ENCODE measurements at regions not wholly inside any gene's neighbourhood (a gene's known extent, or its start where the extent isn't known, plus 50 kb on each side); places are given as distances from the start of the nearest gene placed in this dataset.

GRCh38 chr14:71424941-71425340 is 507.3 kb upstream of the RGS6 start:
- no peaks in the 10 kb centered on the region for H3K9me2 ChIP-seq (ENCODE audit: insufficient read depth, low read length)
- no peak overlapping the region for H3K4me2 ChIP-seq (ENCODE audit: low read length)
- TF ChIP-seq POLR2AphosphoS5 (IDR thresholded peaks at IDR 0.05), result no peak
- TF ChIP-seq EP300 (conservative IDR thresholded peaks at IDR 0.05; ENCODE audit: poor library complexity, severe bottlenecking), result no peak
- TF ChIP-seq REST (IDR thresholded peaks at IDR 0.05; ENCODE audit: borderline replicate concordance), result no peak
- TF ChIP-seq SMC3 (conservative IDR thresholded peaks at IDR 0.05; ENCODE audit: poor library complexity), result no peak
- TF ChIP-seq, protein P1, sequence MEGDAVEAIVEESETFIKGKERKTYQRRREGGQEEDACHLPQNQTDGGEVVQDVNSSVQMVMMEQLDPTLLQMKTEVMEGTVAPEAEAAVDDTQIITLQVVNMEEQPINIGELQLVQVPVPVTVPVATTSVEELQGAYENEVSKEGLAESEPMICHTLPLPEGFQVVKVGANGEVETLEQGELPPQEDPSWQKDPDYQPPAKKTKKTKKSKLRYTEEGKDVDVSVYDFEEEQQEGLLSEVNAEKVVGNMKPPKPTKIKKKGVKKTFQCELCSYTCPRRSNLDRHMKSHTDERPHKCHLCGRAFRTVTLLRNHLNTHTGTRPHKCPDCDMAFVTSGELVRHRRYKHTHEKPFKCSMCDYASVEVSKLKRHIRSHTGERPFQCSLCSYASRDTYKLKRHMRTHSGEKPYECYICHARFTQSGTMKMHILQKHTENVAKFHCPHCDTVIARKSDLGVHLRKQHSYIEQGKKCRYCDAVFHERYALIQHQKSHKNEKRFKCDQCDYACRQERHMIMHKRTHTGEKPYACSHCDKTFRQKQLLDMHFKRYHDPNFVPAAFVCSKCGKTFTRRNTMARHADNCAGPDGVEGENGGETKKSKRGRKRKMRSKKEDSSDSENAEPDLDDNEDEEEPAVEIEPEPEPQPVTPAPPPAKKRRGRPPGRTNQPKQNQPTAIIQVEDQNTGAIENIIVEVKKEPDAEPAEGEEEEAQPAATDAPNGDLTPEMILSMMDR (IDR thresholded peaks at IDR 0.05; ENCODE audit: poor library complexity, severe bottlenecking), result no peak
- no peak for TF ChIP-seq EZH2 (IDR thresholded peaks at IDR 0.05; ENCODE audit: borderline replicate concordance, insufficient read depth, low read length, poor library complexity, severe bottlenecking)
- no peak for TF ChIP-seq TAF1 (IDR thresholded peaks at IDR 0.05; ENCODE audit: low read depth)
- TF ChIP-seq MXI1 (conservative IDR thresholded peaks at IDR 0.05; ENCODE audit: poor library complexity, severe bottlenecking), result no peak
- TF ChIP-seq RAD21 (conservative IDR thresholded peaks at IDR 0.05), result no peak
- no peak overlapping the region for H3K4me3 ChIP-seq (ENCODE audit: low read length)
- H2AFZ ChIP-seq (ENCODE audit: low read depth, low read length), result no peak overlapping the region
- no peaks in the 10 kb centered on the region for H3K9me3 ChIP-seq (ENCODE audit: low read length)
- no peaks in the 10 kb centered on the region for H3K36me3 ChIP-seq (ENCODE audit: insufficient read depth, low read length)
- no peaks in the 10 kb centered on the region for H3K27me3 ChIP-seq (ENCODE audit: insufficient read depth, low read depth, low read length)
- H3K79me2 ChIP-seq (replicated peaks; ENCODE audit: insufficient read depth, low read length), result no peaks in the 10 kb centered on the region
- H4K20me1 ChIP-seq (ENCODE audit: insufficient read depth), result no peaks in the 10 kb centered on the region
- no peak overlapping the region for H3K9ac ChIP-seq (ENCODE audit: low read length)
- no peak overlapping the region for H3K27ac ChIP-seq (ENCODE audit: low read length)
- H3F3A ChIP-seq (ENCODE audit: insufficient read depth, low read length, poor library complexity, severe bottlenecking), result no peaks in the 10 kb centered on the region

- TF ChIP-seq MXI1 (conservative IDR thresholded peaks at IDR 0.05; ENCODE audit: poor library complexity, severe bottlenecking) (no peak), RAD21 (conservative IDR thresholded peaks at IDR 0.05) (no peak), TAF1 (IDR thresholded peaks at IDR 0.05; ENCODE audit: low read depth) (no peak), EP300 (conservative IDR thresholded peaks at IDR 0.05; ENCODE audit: poor library complexity, severe bottlenecking) (no peak), EZH2 (IDR thresholded peaks at IDR 0.05; ENCODE audit: borderline replicate concordance, insufficient read depth, low read length, poor library complexity, severe bottlenecking) (no peak), REST (IDR thresholded peaks at IDR 0.05; ENCODE audit: borderline replicate concordance) (no peak), POLR2AphosphoS5 (IDR thresholded peaks at IDR 0.05) (no peak), SMC3 (conservative IDR thresholded peaks at IDR 0.05; ENCODE audit: poor library complexity) (no peak)
- TF ChIP-seq, protein P1 (IDR thresholded peaks at IDR 0.05; ENCODE audit: poor library complexity, severe bottlenecking), result no peak
- H3K36me3 ChIP-seq (ENCODE audit: insufficient read depth, low read length), result no peaks in the 10 kb centered on the region
- no peak overlapping the region for H3K9ac ChIP-seq (ENCODE audit: low read length)
- no peaks in the 10 kb centered on the region for H3K27me3 ChIP-seq (ENCODE audit: insufficient read depth, low read depth, low read length)
- no peaks in the 10 kb centered on the region for H3K9me3 ChIP-seq (ENCODE audit: low read length)
- H2AFZ ChIP-seq (ENCODE audit: low read depth, low read length), result no peak overlapping the region
- no peaks in the 10 kb centered on the region for H4K20me1 ChIP-seq (ENCODE audit: insufficient read depth)
- no peaks in the 10 kb centered on the region for H3K9me2 ChIP-seq (ENCODE audit: insufficient read depth, low read length)
- no peak overlapping the region for H3K27ac ChIP-seq (ENCODE audit: low read length)
- no peaks in the 10 kb centered on the region for H3F3A ChIP-seq (ENCODE audit: insufficient read depth, low read length, poor library complexity, severe bottlenecking)
- H3K4me3 ChIP-seq (ENCODE audit: low read length), result no peak overlapping the region
- H3K4me2 ChIP-seq (ENCODE audit: low read length), result no peak overlapping the region
- no peaks in the 10 kb centered on the region for H3K79me2 ChIP-seq (replicated peaks; ENCODE audit: insufficient read depth, low read length)
Observed at GRCh38 chr14:71426001-71426400, 506.2 kb upstream of the RGS6 start.
